ENCODE measurements at regions not wholly inside any gene's neighbourhood (a gene's known extent, or its start where the extent isn't known, plus 50 kb on each side); places are given as distances from the start of the nearest gene placed in this dataset.
A peak's percentile ranks its signal among the peaks of the same experiment; 100 is the strongest.

- Histone ChIP-seq H3K4me3 (no peak overlapping the region), H3K27me3 (no peaks in the 10 kb centered on the region), H3K4me1 (peaks cover 0 to 21% of the 10 kb centered on the region in 2 donors), H3K36me3 (no peaks in the 10 kb centered on the region), H3K27ac (peak overlapping the region; percentile 55 to 58), H3K9me3 (no peaks in the 10 kb centered on the region)
- TF ChIP-seq CTCF (IDR thresholded peaks at IDR 0.05), result no peak
- intact Hi-C loops (cut with DNase I), result loop anchor here (5.0 kb wide), 1 partner anchor 35 kb away; no protein-coding TSS in a partner anchor
- DNase-seq (ENCODE audit: low spot score in 2 of 2), result no peak
These were observed 103.7 kb upstream of the TARS1 start for GRCh38 chr5:33336891-33337636.

GRCh38 chr5:33337637-33337992 is 103.2 kb upstream of the TARS1 start:
- Histone ChIP-seq H3K27ac (peak overlapping the region; percentile 55 to 58), H3K27me3 (no peaks in the 10 kb centered on the region), H3K9me3 (no peaks in the 10 kb centered on the region), H3K4me3 (no peak overlapping the region), H3K36me3 (no peaks in the 10 kb centered on the region), H3K4me1 (peaks cover 0 to 23% of the 10 kb centered on the region in 2 donors)
- TF ChIP-seq CTCF (IDR thresholded peaks at IDR 0.05), result no peak
- DNase-seq (ENCODE audit: low spot score in 2 of 2), result no peak
- intact Hi-C loops (cut with DNase I), result loop anchor here (5.0 kb wide), 1 partner anchor 35 kb away; no protein-coding TSS in a partner anchor

GRCh38 chr5:33338336-33339110 is 102.2 kb upstream of the TARS1 start:
- Histone ChIP-seq H3K4me1 (peaks cover 0 to 29% of the 10 kb centered on the region in 2 donors), H3K27me3 (no peaks in the 10 kb centered on the region), H3K4me3 (no peak overlapping the region), H3K27ac (peak overlapping the region; percentile 55 to 58), H3K36me3 (no peaks in the 10 kb centered on the region), H3K9me3 (no peaks in the 10 kb centered on the region)
- DNase-seq (ENCODE audit: low spot score in 2 of 2), result no peak
- no peak for TF ChIP-seq CTCF (IDR thresholded peaks at IDR 0.05)
- intact Hi-C loops (cut with DNase I), result loop anchor here (5.0 kb wide), 1 partner anchor 36 kb away; no protein-coding TSS in a partner anchor

GRCh38 chr5:33339413-33339812 is 101.4 kb upstream of the TARS1 start:
- no peak for DNase-seq (ENCODE audit: low spot score in 2 of 2)
- Histone ChIP-seq H3K9me3 (no peaks in the 10 kb centered on the region), H3K27ac (peak overlapping the region; percentile 21 to 81), H3K4me1 (peaks cover 0 to 35% of the 10 kb centered on the region in 2 donors), H3K4me3 (no peak overlapping the region), H3K36me3 (no peaks in the 10 kb centered on the region), H3K27me3 (no peaks in the 10 kb centered on the region)
- TF ChIP-seq CTCF (IDR thresholded peaks at IDR 0.05), result no peak
- intact Hi-C loops (cut with DNase I), result loop anchor here (5.0 kb wide), 1 partner anchor 37 kb away; no protein-coding TSS in a partner anchor

- no peak overlapping the region for H3K4me3 ChIP-seq
- H3K36me3 ChIP-seq, result no peaks in the 10 kb centered on the region
- H3K27ac ChIP-seq, result peak overlapping the region; percentile 69 to 81
- H3K9me3 ChIP-seq, result no peaks in the 10 kb centered on the region
- intact Hi-C loops (cut with DNase I), result no loop called here
- H3K4me1 ChIP-seq, result peaks cover 0 to 39% of the 10 kb centered on the region in 2 donors
- DNase-seq (ENCODE audit: low spot score in 2 of 2), result no peak
- no peaks in the 10 kb centered on the region for H3K27me3 ChIP-seq
- TF ChIP-seq CTCF (IDR thresholded peaks at IDR 0.05), result no peak
These were observed 100.6 kb upstream of the TARS1 start for GRCh38 chr5:33340195-33340594.

Data from ascending aorta (tissue), 2 donors.